C1 segment of cervical spinal cord (tissue), 14 donors: ENCODE measurements at regions not wholly inside any gene's neighbourhood (a gene's known extent, or its start where the extent isn't known, plus 50 kb on each side); places are given as distances from the start of the nearest gene placed in this dataset.

Experiments used
- DNase-seq, 14 donors: peaks; one replicate each; lab custom pipeline; 2025; lab: John Stamatoyannopoulos, UW

GRCh38 chr6:165825256-165825815 is 162.3 kb upstream of the PDE10A start:
- peak in 1 of 14 donors; percentile 22 for DNase-seq

GRCh38 chr6:165823609-165824326 is 160.7 kb upstream of the PDE10A start:
- DNase-seq = no peak

- no peak for DNase-seq
Observed at GRCh38 chr6:165822501-165822900, 159.5 kb upstream of the PDE10A start.

- DNase-seq = no peak
Observed at GRCh38 chr6:165821754-165822153, 158.7 kb upstream of the PDE10A start.

GRCh38 chr6:165820934-165821333 is 157.9 kb upstream of the PDE10A start:
- DNase-seq = no peak

GRCh38 chr6:165820407-165820806 is 157.4 kb upstream of the PDE10A start:
- no peak for DNase-seq

GRCh38 chr6:165819394-165819793 is 156.4 kb upstream of the PDE10A start:
- DNase-seq = no peak

GRCh38 chr6:165818200-165818599 is 155.2 kb upstream of the PDE10A start:
- no peak for DNase-seq

GRCh38 chr6:165817771-165818170 is 154.7 kb upstream of the PDE10A start:
- no peak for DNase-seq

GRCh38 chr6:165817148-165817547 is 154.1 kb upstream of the PDE10A start:
- DNase-seq = no peak

GRCh38 chr6:165814679-165815078 is 151.6 kb upstream of the PDE10A start:
- no peak for DNase-seq

GRCh38 chr6:165811512-165811911 is 148.5 kb upstream of the PDE10A start:
- DNase-seq = no peak

- DNase-seq = no peak
Observed at GRCh38 chr6:165808021-165808420, 145.0 kb upstream of the PDE10A start.

- no peak for DNase-seq
Observed at GRCh38 chr6:165807249-165807960, 144.4 kb upstream of the PDE10A start.

- no peak for DNase-seq
Observed at GRCh38 chr6:165806126-165806810, 143.2 kb upstream of the PDE10A start.

- no peak for DNase-seq
Observed at GRCh38 chr6:165805636-165806035, 142.6 kb upstream of the PDE10A start.

- DNase-seq = no peak
Observed at GRCh38 chr6:165805067-165805555, 142.1 kb upstream of the PDE10A start.

GRCh38 chr6:165804331-165805066 is 141.5 kb upstream of the PDE10A start:
- DNase-seq = no peak

- DNase-seq = no peak
Observed at GRCh38 chr6:165800337-165800736, 137.3 kb upstream of the PDE10A start.

GRCh38 chr6:165799391-165800153 is 136.5 kb upstream of the PDE10A start:
- DNase-seq = no peak

- DNase-seq = no peak
Observed at GRCh38 chr6:165798991-165799390, 135.9 kb upstream of the PDE10A start.
